WTC11 (cell line): ENCODE measurements at regions not wholly inside any gene's neighbourhood (a gene's known extent, or its start where the extent isn't known, plus 50 kb on each side); places are given as distances from the start of the nearest gene placed in this dataset.

ENCODE experiments used
- CTCF ChIP-seq: fragments of 200-600 bp; IDR thresholded peaks from 2 replicates; pipeline ENCODE4 v1.8.0; 2022; ENCODE audit warnings: antibody characterized with exemption
- HMGXB4 ChIP-seq: sonication (generic); formaldehyde crosslinking; IDR thresholded peaks from 2 replicates; pipeline ENCODE4 v1.8.1; 2023; ENCODE audit warnings: mild to moderate bottlenecking, moderate library complexity, missing genetic modification reagents
- IRF2 ChIP-seq: sonication (generic); formaldehyde crosslinking; IDR thresholded peaks from 2 replicates; pipeline ENCODE4 v1.8.0; 2022; ENCODE audit warnings: low read depth, missing genetic modification reagents, borderline replicate concordance
- MXD4 ChIP-seq: fragments of 250-450 bp; sonication (Bioruptor Pico); IDR thresholded peaks from 2 replicates; pipeline ENCODE4 v1.8.0; 2021; ENCODE audit warnings: mild to moderate bottlenecking, moderate library complexity, borderline replicate concordance
- NFYB ChIP-seq: sonication (generic); formaldehyde crosslinking; conservative IDR thresholded peaks from 2 replicates; pipeline ENCODE4 v1.8.0; 2022; ENCODE audit warnings: low read depth, missing genetic modification reagents
- PRDM15 ChIP-seq: sonication (generic); formaldehyde crosslinking; IDR thresholded peaks from 2 replicates; pipeline ENCODE4 v1.8.0; 2022; ENCODE audit warnings: missing genetic modification reagents
- PREB ChIP-seq: sonication (generic); formaldehyde crosslinking; IDR thresholded peaks from 2 replicates; pipeline ENCODE4 v1.8.1; 2022; ENCODE audit warnings: mild to moderate bottlenecking, missing genetic modification reagents, moderate library complexity, borderline replicate concordance
- SMAD3 ChIP-seq: sonication (generic); formaldehyde crosslinking; IDR thresholded peaks from 2 replicates; pipeline ENCODE4 v1.8.0; 2022; ENCODE audit warnings: missing genetic modification reagents, mild to moderate bottlenecking, borderline replicate concordance
- TEAD1 ChIP-seq: sonication (generic); formaldehyde crosslinking; IDR thresholded peaks from 2 replicates; pipeline ENCODE4 v1.8.0; 2022; ENCODE audit warnings: mild to moderate bottlenecking, missing genetic modification reagents
- TEAD4 ChIP-seq: sonication (generic); formaldehyde crosslinking; IDR thresholded peaks from 2 replicates; pipeline ENCODE4 v1.8.0; 2022; ENCODE audit warnings: mild to moderate bottlenecking, missing genetic modification reagents
- ZNF512 ChIP-seq: sonication (generic); formaldehyde crosslinking; IDR thresholded peaks from 2 replicates; pipeline ENCODE4 v1.8.1; 2022; ENCODE audit warnings: missing genetic modification reagents, borderline replicate concordance

- TF ChIP-seq CTCF (no peak), TEAD1 (CRISPR knock-in tag) (no peak), PREB (CRISPR knock-in tag) (no peak), SMAD3 (CRISPR knock-in tag) (no peak), MXD4 (no peak), NFYB (no peak), ZNF512 (no peak), PRDM15 (CRISPR knock-in tag) (no peak), TEAD4 (CRISPR knock-in tag) (no peak), HMGXB4 (CRISPR knock-in tag) (no peak), IRF2 (CRISPR knock-in tag) (no peak)
Measured at GRCh38 chr10:9510626-9511025, 1456.1 kb downstream of the GATA3 start.
